HG03460 (cell line): ENCODE measurements at regions not wholly inside any gene's neighbourhood (a gene's known extent, or its start where the extent isn't known, plus 50 kb on each side); places are given as distances from the start of the nearest gene placed in this dataset.

Source experiments
- ATAC-seq: cut with Tn5 transposase; IDR thresholded peaks from one replicate; pipeline ENCODE4 v1.9.1; 2021; ENCODE audit not compliant: unreplicated experiment

DNA sequence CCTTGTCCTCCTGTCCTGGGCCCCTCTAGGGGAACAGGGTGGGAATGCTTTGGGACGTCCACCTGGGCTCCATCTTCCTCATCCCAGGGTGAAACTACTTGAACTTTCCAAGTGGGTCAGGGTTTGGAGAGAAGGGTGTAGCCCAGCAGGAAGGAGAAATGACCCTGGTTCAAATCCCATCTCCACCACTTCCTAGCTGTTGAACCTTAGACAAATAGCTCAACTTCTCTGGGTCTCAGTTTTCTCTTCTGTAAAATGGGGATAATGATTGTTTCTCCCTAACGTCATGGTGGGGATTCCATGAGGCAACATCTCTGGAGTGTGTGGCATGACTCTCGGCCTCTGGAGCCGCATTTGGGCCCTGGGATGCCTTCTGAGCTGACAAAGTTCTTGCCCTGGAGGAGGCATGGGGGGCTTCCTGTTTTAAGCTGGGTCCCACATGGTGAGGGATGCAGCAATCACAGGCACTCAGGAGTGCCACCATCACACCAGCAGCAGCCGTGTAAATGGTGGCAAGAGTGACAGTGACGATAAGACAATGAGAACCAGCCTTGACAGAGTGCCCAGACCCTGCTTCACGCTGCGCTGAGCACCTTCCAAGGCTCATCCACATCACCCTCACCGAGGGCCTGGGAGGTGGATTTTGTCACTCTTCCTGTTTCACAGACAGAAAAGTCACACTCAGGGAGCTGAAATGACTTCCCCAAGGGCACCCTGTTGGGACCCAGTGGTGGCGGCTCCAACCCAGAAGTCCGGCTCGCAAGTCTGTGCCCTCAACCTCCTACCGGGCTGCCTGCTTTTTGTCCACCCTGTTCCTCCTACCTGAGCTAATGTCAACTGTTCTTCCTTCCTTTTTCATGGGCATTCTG, 69.5 kb upstream of the IER5L start:
- ATAC-seq: no peak

DNA sequence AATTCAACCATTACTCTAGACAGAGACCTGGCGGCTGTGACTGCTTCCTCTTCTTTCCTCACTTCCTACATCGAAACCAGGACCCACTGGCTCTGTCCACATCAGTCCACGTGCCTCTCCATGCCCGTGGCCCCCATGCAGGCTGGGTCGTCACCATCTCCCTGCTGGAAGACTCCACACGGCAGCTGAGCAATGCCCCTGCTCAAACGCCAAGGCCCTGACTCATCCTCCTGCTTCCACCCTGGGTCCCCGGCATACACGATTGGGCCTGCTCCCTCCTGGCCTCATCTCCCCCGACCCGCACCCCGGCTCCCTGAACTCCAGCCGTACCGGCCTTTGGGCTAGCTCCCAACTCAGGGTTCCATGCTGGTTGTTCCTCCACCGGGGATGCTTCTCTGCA, 67.2 kb upstream of the IER5L start:
- ATAC-seq: no peak

DNA sequence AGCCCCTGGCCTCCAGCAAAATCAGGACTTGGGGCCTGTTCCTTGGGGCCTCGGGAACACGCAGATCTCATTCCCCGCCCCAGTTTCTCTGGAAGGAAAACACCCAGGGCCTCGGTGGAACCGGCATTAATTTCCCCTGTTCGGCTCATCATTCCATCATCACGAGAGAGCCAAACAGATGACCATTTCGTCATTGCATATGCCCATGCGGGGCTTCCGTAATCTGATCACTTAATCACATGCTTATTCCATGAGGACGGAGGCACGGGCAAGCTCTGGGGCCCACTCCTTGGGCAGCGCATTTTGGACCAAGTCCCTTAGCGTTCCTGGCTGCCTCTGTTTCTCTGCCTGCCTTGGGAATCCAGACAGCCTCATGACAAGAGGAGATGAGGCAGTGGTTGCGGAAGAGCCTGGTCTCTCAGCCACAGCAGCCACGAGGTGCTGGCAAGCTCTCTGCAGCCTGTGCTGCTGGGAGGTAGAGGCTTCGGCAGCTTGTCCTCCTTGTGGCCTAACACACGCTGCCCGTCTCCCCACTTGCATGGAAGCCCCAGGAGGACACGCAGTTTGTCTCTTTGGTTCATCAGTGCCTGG, 65.0 kb upstream of the IER5L start:
- no peak for ATAC-seq

DNA sequence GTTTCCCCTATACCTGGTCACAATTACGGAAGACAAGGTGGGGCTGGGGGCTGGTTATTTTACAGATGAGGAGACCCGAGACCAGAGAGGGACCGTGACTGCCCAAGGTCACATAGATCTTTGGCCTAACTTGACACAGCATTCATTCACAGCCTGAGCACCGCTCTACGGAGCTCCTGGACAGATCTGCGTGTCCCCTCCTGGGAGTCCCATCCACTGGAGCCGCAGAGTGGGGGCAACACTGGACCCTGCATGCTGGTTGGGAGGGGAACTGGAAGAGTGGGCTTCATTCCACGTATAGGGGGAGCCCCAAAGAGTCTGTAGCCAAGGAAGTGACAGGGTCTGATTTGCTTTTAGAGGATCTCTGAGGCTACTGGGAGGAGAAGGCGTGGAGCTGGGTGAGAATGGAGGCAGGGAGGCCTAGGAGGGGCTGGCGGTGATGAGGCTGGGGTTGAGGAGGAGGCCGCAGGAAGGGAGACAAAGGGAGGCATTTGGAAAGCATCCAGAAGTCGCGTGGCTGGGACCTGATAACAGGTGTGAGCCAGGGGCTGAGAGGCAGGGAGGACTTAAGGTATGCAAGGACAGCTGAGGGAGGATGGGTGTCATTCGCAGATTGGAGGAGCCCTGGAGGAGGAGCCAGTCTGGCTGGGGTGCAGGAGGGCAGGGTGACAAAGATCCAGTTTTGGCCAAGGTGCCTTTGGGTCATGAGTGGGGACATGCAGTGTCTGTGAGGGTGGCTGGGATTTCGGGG, 64.3 kb upstream of the IER5L start:
- no peak for ATAC-seq

DNA sequence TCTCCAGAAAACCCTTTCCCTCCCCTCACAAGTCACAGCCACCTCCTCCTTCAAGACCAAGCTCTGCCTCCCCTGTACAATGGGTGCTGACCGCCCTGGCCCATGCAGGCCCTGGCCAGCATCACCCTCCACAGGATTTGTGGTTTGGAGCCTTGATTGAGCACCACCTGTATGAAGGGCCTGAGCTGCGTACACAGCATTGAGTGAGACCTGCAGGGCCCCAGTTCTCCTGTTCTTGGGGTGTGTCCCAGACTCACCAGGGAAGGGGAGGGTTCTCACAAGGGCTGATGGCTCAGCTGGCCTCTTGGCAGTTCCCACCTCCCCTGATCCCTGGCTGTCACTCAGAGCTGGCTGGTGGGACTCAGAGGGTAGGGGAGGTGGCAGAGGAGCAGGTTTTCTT, 63.7 kb upstream of the IER5L start:
- no peak for ATAC-seq

DNA sequence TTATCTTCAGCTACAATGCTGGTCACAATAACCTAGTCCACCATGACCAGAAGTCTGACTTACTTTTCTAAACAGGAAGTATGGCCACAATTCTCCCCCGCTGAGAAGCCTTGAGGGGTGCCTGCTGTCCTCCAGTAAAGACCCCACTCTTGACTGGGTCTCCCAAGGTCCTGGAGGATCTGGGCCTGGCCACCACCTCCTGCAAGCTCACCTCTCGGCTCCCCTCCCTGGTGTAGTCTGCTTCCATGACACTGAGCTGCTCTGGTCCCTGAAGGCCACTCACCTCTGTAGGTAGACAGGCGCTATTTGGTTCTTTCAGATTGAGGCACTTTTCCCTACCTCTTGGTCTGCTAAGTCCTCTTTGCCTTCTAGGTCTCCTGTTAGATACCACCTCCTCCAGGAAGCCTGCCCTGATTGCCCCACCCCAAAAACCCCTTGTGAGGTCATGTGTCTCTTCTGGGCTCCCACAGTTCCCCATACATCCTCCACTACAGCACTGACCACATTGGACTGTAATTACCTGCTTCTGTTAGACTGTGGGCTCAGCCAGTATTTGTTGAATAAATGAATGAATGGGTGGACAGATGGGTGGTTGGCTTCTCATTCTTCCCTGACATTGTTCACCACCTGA, 62.6 kb upstream of the IER5L start:
- no peak for ATAC-seq

DNA sequence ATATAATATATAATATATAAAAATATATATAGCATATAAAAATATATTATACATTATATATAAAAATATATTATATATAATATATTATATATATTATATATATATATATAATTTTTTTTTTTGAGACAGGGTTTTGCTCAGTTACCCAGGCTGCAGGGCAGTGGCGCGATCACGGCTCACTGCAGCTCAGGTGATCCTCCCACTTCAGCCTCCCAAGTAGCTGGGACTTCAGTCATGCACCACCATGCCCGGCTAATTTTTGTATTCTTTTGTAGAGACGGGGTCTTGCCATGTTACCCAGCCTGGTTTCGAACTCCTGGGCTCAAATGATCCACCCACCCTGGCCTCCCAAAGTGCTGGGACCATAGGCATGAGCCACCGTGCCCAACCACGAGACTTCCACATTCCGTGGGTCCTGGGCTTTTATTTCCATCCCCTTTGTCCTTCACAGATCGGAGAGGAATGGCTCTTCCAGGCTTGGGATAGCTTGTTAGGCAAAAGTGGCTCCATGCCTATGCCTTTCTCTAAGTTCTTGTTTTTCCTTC, 62.0 kb upstream of the IER5L start:
- ATAC-seq: no peak

DNA sequence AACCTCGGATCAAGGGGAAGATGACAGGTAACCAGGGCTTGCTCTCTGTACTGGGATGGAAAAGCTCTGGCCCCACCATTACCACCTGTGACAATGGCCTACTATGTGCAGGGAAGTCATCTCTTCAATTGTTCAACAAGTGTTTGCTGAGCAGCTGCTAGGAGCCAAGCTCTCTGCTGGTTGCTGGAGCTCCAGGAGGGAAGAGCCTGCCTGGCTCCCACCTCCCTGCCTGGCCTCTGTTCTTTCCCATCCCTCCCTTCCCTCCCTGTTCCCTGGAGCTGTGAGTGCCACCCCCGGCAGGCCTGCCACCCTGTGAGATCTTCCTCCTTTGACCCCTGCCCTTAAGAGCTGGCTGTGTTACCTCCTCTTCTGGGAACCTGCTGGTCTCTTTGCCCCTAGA, 59.7 kb upstream of the IER5L start:
- no peak for ATAC-seq

DNA sequence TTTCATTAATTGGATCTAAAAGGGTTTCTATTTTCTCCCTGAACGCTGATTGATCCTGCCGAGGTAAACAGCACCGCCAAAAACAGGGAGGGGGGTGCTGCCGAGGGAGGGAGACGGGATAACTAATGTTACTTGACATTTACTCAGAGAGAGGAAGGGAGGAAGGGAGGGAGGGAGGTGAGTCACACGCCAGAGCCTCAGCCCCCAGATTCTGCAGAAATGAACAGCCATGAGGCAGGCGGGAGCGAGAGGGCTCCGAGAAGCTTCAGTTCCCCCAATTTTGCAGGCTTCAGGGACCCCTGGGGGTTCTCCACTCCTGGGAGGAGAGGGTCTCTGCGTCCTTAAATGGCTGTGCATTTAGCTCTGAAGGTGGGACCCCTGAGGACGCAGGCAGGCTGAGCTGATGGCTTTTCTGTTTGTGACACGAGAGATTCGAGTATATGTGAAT, 59.1 kb upstream of the IER5L start:
- ATAC-seq: no peak

DNA sequence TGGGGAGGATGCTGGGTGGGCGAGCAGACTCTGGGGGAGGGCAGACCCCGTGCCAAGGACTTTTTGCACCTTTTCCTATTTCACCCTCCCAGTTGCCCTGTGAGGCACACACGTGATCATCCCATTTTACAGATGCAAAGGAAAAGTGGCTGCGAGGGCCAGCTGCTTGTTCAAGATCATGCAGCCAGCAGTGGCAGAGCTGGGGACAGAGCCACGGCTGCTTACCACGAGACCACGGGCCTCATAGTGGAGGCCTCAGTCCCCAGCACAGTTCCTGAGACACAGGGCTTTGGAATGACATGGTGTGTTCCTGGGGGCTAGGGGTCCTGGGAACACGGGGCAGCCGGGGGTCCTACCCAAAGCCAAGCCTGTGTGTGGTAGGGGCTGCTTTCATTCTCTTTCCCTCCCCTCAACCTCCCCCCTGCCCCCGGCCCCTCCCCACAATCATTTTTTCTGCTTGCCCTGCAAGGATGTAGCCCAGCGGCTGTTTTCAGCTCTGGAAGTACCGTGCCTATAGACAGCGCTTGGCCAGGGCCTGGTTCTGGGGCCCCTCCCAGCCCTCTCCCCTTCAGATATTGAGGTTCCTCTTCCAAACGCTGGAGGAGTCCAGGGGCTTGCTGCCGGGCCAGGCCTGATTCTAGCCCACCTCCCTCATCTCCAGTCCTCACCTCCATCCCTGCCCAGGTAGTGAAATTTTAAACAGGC, 58.5 kb upstream of the IER5L start:
- no peak for ATAC-seq

DNA sequence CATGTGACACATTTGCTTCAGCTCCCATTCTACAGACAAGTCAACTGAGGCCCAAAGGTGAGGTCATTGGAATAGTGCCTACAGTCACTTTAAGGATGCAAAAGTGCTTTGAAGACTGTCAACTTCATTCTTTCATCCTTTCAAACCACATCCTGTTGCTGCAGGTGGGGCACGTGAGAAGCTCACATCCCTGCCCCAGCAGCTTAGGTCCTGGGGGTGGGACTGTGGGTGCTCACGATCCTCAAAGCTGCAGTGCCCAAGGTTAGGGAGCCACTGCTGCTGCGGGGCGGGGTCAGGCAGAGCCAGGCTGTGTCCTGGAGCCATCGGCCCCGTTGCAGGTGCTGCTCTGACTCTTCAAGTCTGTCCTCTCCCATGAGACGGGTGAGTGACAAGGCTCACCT, 57.9 kb upstream of the IER5L start:
- no peak for ATAC-seq

DNA sequence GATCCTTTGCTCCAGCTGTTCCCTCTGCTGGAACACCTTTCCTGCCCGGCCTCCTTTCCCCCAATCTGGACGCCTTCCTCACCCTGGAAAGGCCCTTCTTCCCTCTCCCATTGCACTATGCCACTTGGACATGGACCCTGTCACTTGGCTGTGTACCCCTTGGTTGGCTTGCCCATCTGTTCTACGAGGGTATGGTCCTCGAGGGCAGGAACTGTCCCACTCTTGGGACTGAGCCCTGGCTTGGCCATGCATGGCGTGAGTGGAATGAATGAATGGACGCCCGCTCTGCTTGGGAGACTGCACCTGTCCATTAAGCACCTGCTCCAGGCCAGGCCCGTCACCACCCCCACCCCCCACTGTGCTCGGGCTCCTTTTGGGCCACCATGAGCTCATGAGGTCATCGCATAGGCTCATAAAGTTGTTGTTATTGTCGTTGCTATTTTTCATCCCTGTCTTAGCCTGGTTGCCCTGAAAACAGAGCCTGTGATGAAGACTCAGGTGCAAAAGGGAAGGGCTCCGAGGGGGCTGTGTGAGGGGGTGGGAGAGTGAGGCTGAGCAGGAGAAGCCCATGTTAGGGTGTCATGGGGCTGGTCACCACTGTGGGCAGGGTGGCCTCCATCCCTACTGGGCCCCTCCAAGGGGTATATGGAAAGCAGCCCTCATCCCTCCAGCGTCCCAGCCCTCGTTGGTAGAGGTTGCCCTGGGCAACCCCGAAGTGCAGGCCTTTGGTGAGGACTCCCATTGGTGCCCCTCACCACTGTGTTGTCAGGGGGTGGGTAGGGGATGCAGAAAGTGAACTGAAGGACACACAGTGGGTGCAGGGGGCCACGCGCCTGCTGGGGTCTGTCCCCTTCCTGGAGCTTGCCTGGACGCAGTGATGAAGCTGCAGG, 57.2 kb upstream of the IER5L start:
- no peak for ATAC-seq

DNA sequence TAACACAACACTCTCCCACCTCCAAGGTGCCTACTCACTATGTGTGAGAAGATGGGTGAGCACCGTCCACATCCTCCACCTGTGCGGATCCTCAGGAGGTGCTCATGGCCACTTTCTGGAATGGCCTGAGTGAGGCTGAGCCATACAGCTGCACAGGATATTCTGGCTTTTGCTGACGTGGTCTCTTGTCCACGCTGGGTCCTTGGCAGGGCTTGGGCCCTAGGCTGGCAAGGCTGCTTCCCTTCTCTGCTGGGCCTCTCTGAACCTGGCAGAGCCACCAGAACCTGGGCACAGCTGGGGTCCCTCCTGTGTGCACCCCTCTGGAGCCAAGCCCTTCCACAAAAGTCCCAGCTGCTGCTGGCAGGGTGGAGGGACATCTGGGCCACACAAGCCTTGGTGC, 56.4 kb upstream of the IER5L start:
- no peak for ATAC-seq

DNA sequence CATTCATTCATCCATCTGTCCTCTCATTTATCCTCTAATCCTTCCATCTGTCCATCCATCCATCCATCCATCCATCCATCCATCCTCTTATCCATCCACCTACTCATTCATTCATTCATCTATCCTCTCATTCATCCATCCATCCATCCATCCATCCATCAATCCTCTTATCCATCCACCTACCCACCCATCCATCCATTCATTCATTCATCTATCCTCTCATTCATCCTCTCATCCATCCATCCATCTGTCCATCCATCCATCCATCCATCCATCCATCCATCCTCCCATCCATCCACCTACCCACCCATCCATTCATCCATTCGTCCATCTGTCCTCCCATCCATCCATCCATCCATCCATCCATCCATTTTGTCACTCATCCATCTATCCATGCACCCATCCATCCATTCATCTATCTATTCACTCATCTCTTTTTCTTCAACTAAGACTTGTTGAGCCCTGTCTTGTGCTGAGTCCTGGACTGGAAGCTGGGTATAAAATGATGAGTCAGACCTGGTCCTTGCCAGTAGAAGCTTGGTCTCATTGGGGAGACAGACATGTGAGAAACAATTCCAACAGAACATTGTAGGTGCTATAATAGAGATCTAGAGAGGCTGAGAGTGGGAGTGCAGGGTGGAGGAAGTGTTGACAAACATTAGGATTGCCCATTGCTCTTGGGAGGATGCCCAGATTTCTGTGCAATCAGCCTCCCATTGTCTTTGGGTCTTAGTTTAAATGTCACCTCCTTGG, 55.0 kb upstream of the IER5L start:
- no peak for ATAC-seq

DNA sequence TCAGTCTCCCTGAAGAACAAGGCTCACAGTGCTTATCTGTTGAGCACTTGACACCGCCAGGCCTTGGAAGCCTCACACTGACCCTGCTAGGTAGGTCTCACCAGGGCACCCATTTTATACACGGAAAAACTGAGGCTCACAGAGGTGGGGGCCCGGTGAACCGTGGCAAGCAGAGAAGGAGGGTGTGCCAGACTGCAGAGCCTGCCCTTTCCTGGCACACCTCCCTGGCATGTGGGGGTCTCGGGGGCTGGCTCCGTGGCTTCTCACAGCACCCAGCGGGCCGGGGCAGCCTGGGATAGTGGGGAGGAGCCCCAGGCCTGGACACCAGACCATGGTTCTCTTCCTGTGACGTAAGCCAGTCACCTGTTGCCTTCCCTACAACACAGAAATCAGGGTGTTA, 53.7 kb upstream of the IER5L start:
- ATAC-seq: no peak

DNA sequence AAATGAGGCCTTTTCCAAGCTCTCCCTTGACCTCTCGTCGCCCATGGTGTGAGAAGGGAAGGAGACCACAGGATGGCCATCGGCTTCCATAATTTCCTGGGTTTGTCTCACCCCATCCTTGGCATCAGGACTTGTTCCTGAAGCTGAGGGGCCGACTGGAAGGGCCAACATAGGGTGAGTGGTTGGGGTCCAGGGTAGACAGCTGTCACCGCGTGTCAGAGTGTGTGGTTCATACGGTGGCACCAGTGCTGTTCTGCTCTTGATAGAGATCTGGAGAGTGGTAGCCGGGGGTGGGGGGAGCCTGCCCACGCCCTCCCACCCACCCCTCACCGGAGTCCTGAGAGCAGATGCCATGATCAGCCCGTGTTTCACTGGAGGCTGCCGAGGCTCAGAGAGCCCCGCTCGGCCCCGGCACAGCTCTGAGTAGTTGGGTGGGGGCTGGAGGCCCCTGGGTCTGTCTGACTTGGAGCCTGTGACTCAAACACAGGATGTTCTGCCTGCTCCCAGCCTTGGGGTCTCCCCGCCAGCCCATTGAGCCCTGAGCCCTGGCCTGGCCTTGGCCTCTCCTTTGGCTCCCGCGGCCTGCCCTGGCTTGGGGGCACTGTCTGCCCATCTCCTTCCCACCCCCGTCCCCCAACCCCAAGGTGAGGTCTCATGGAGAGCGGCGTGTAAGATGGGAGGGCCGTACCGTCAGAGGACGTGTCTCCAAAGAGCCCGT, 53.1 kb upstream of the IER5L start:
- ATAC-seq: no peak

DNA sequence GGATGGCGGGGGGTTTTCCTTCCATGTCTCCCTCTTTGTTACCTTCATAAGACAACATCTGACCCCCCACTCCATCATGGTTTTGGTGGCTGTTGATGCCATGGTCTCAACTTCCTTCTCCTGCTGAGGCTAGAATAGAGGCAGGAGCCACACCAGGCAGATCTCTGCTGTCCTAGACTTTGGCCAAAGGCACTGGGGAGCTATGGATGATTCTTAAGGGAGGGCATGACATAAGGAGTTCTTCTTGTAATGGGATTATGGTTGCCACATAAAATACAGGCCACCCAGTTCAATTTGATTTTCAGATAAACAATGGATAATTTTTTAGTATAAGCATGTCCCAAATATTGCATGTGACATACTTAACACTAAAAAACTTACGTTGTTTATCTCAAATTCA, 52.2 kb upstream of the IER5L start:
- no peak for ATAC-seq
